ENCODE measurements at regions not wholly inside any gene's neighbourhood (a gene's known extent, or its start where the extent isn't known, plus 50 kb on each side); places are given as distances from the start of the nearest gene placed in this dataset.

DNA sequence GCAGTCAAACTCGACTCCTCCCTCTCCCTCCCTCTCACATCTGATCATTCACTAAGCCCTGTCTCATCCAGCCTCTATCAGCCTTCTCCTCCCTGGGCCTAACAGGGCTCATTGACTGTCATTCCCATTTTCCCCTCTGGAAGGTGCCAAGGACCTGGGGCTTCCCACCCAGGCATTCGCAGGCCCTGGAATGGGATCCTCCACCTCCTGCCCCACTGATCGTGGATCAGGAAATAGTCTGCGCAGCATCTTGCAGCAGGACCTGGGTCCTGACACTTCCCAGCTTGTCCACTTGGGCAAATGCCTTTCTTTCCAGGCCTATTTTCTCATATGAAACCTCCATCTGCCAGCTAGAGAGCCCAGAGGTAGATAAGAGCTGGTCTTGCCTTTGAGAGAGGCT is 71.2 kb upstream of the ZC3H12A start:
- no peak for DNase-seq (ENCODE audit: low read depth)
- TF ChIP-seq CTCF (conservative IDR thresholded peaks at IDR 0.05; ENCODE audit: low read depth, low read length), result no peak
- no peak overlapping the region for H3K4me3 ChIP-seq (ENCODE audit: low read depth, low read length)

- DNase-seq (ENCODE audit: low read depth), result no peak
- TF ChIP-seq CTCF (conservative IDR thresholded peaks at IDR 0.05; ENCODE audit: low read depth, low read length), result no peak
- no peak overlapping the region for H3K4me3 ChIP-seq (ENCODE audit: low read depth, low read length)
Measured at GRCh38 chr1:37404711-37405110, 69.7 kb upstream of the ZC3H12A start.

GRCh38 chr1:37410105-37410504 is 64.3 kb upstream of the ZC3H12A start:
- TF ChIP-seq CTCF (conservative IDR thresholded peaks at IDR 0.05; ENCODE audit: low read depth, low read length), result no peak
- DNase-seq (ENCODE audit: low read depth), result no peak
- H3K4me3 ChIP-seq (ENCODE audit: low read depth, low read length), result no peak overlapping the region

- H3K4me3 ChIP-seq (ENCODE audit: low read depth, low read length), result no peak overlapping the region
- no peak for TF ChIP-seq CTCF (conservative IDR thresholded peaks at IDR 0.05; ENCODE audit: low read depth, low read length)
- no peak for DNase-seq (ENCODE audit: low read depth)
Measured at GRCh38 chr1:37410815-37411214, 63.6 kb upstream of the ZC3H12A start.

DNA sequence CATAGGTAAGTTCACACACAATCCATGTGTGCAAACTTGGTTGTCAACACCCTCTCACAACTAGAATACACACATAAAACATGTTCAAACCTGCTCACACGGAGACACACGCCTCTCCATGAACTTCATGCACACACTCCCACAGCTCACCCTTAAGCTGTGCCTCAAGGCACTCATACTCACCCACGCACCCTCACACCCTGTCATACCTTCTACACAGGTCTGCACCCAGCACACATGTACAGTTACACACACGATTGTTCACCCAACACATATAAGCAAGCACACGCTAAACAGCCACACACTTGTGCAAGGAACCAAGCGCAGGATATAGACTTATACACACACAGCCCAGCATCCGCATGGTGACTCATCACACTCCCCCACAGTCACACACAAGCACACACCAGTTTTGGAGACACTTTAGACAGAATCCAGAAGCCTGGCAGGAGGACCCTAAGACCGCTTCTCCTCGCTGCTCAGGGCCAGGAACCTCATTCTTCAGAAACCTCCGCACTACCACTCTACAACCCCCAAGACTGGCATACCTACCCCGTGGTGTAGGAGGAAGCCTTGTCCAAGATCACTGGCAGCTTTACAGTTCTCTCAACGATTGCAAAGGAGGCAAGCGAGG is 58.7 kb upstream of the ZC3H12A start:
- DNase-seq (ENCODE audit: low read depth), result no peak
- no peak for TF ChIP-seq CTCF (conservative IDR thresholded peaks at IDR 0.05; ENCODE audit: low read depth, low read length)
- no peak overlapping the region for H3K4me3 ChIP-seq (ENCODE audit: low read depth, low read length)

DNA sequence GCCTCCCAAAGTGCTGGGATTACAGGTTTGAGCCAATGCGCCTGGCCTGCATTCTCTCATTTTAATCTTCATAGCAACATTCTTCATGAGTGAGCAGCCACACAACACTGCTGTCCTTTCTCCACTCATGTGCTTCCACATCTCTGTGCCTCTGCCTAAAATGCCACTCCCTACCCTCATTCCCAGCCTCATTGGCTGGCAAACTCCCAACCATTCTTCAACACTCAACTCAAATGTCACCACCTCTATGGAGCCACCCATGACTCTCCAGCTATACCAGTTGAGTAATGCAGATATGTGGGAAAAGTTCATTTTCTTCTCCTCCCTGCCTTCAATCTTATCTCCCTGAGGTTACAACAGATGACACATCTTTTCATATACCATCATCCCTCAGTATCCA is 53.9 kb upstream of the ZC3H12A start:
- H3K4me3 ChIP-seq (ENCODE audit: low read depth, low read length), result no peak overlapping the region
- TF ChIP-seq CTCF (conservative IDR thresholded peaks at IDR 0.05; ENCODE audit: low read depth, low read length), result no peak
- no peak for DNase-seq (ENCODE audit: low read depth)

GRCh38 chr1:37423810-37424209 is 50.6 kb upstream of the ZC3H12A start:
- no peak overlapping the region for H3K4me3 ChIP-seq (ENCODE audit: low read depth, low read length)
- TF ChIP-seq CTCF (conservative IDR thresholded peaks at IDR 0.05; ENCODE audit: low read depth, low read length), result no peak
- DNase-seq (ENCODE audit: low read depth), result no peak
